GM19328 (cell line): ENCODE measurements at regions not wholly inside any gene's neighbourhood (a gene's known extent, or its start where the extent isn't known, plus 50 kb on each side); places are given as distances from the start of the nearest gene placed in this dataset.

Experiments used
- ATAC-seq: cut with Tn5 transposase; IDR thresholded peaks from one replicate; pipeline ENCODE4 v1.9.1; 2021; ENCODE audit warnings: mild to moderate bottlenecking, moderate library complexity; ENCODE audit not compliant: unreplicated experiment

DNA sequence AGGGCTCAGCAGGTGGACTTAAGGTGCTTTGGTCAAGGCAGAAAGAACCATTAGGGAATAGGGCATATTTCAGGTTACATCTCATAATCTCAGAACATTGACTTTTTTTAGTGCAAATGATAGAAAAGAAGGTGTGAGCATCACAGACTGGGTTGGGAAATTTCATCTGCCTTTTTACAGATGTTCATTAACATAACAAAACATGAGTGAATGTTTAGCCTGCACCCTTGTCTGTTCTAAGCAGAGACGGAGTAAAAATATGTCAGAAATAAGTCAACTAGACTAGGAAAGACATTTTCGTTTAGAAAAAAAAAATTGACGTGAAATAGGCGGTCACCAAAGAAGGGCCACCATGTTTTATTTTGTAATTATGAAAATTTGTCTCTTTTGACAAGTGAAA, 127.5 kb upstream of the CDH13 start:
- ATAC-seq = no peak

GRCh38 chr16:82497139-82497538, 129.6 kb upstream of the CDH13 start:
- no peak for ATAC-seq

GRCh38 chr16:82488460-82488859, 138.3 kb upstream of the CDH13 start:
- ATAC-seq = no peak

GRCh38 chr16:82481455-82481854, 145.3 kb upstream of the CDH13 start:
- no peak for ATAC-seq

GRCh38 chr16:82476786-82477185, 150.0 kb upstream of the CDH13 start:
- ATAC-seq = no peak

GRCh38 chr16:82470620-82471152, 156.1 kb upstream of the CDH13 start:
- no peak for ATAC-seq

DNA sequence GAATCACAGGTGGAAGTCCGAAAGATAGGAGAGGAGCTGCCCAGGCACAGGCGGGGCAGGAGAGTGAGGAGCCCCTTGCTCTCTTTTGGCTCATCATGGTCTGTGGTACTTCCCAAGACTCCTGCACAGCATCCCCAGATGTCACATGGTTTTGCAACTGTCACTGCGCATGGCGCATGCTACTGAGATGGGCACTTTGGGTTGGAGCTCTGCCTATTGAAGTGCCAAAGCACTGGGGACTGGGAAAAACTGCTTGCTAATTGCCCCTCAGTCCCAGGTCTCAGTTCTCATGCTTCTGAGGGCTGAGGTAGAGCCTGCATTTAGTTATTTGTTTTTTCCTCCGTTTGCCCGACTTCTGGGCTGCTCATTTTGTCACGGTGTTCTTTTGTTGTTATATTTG, 156.8 kb upstream of the CDH13 start:
- ATAC-seq = no peak

GRCh38 chr16:82464187-82464586, 162.6 kb upstream of the CDH13 start:
- ATAC-seq = no peak

DNA sequence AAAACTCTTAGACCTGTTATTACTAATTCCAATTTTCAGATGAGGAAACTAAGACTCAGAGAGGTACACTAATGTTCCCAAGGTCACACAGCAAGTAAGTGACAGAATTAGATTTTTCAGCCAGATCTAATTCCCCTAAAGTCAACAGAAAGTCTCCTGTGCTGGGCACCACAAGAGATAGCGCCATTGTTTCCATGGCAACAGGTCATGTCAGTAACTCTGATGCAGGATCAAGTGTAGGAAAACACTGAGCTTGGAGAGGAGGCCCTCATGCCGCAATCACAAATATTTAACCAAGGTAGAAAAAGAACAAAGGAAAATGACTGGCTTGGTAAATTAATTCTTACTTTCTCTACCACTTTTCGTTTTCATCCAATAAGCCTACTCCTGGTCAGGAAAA, 166.0 kb upstream of the CDH13 start:
- no peak for ATAC-seq

DNA sequence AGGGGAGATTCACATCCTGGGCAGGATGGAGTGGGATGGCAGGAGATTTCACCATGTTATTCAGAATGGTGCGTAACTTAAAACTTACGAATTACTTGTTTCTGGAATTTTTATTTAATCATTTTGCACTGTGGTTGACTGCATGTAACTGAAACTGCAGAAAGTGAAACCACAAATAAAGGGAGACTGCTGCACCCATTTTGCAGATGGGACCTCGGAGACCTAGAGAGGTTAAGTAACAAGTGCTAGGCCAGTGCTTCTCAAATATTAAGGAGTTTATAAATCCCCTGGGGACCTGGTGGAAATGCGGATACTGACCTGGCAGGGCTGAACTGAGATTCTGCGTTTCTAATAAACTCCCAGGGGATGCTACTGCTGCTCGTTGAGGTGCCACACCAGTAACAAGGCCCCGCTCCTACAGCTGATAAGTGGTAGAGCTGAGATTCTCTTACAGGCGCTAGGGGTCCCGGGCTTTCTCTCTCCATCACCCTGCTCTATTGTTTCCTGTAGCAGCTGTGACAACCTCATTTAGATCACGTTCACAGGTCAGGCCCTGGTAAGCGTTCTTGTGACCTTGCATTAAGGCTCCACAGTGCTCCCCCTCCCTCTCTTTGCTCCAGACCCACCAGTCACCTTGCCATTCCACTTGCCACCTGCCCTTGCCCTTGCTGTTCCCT, 167.1 kb upstream of the CDH13 start:
- no peak for ATAC-seq

DNA sequence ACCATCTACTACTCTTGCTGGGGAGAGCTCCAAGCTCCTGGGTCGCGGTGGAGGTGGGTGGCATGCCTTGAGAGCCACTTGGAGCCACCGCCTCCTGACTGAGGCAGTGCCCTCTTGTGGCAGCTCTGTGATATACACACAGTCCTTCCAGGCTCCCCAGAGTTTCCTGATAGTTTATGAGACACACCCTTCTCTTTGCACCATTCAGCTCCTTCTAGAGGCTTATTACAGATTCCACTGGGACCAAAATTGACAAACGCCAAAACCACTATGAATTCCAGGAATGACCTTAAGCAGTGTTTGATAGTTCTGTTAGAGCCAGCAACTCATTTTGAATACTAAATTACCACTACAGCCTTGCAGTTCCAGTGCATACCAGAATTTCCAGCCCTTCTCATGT, 170.1 kb upstream of the CDH13 start:
- peak; percentile 70 for ATAC-seq

- no peak for ATAC-seq
These were observed 172.2 kb upstream of the CDH13 start for GRCh38 chr16:82454566-82454965.

GRCh38 chr16:82454152-82454551, 172.6 kb upstream of the CDH13 start:
- no peak for ATAC-seq

- no peak for ATAC-seq
These were observed 174.6 kb upstream of the CDH13 start for GRCh38 chr16:82452004-82452756.

- ATAC-seq = no peak
These were observed 175.3 kb upstream of the CDH13 start for GRCh38 chr16:82451449-82451848.

DNA sequence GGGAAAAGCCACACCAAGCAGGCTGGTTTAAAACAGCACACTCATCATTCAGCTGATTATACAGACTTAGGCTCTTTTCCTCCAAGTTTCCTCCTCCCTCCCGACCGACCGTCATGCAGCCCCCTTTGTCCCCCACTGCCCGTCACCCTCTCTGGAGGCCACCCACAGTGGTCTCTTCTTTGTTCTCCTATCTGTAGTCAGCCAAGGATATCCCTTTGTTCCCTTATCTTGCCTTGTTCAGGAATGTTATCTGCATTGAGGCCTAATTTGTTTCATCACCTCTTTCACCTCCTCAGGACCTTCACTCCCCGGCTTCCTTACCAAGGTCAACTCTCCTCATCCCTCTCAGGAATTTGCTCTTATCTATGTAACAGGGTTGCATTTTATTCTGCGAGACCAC, 186.4 kb upstream of the CDH13 start:
- no peak for ATAC-seq

GRCh38 chr16:82439678-82440293, 187.0 kb upstream of the CDH13 start:
- no peak for ATAC-seq

- no peak for ATAC-seq
These were observed 193.7 kb upstream of the CDH13 start for GRCh38 chr16:82433042-82433441.

- ATAC-seq = no peak
These were observed 194.5 kb upstream of the CDH13 start for GRCh38 chr16:82432261-82432660.

GRCh38 chr16:82425661-82426060, 201.1 kb upstream of the CDH13 start:
- no peak for ATAC-seq

- no peak for ATAC-seq
These were observed 204.9 kb upstream of the CDH13 start for GRCh38 chr16:82421851-82422250.

DNA sequence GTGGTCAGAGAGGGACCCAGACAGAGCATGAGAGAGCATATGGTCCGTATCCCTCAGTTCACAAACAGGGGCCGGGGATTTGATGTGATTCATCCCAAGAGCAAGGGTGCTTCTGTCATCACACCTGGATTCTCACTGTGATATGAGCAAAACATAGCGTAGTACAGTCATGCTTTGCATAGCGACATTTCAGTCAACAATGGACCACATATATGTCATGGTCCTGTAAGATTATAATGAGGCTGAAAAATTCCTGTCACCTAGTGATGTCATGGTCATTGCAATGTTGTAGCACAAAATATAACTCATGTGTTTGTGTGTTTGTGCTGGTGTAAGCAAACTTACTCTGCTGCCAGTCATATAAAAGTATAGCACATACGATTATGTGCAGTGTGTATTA, 207.4 kb upstream of the CDH13 start:
- no peak for ATAC-seq
